HepG2 (cell line): ENCODE measurements at regions not wholly inside any gene's neighbourhood (a gene's known extent, or its start where the extent isn't known, plus 50 kb on each side); places are given as distances from the start of the nearest gene placed in this dataset.

ENCODE experiments used
- ATAC-seq: fragments of 200-7000 bp; cut with Tn5 transposase; 3 replicates; pipeline ENCODE4 v1.9.1; 2020; ENCODE audit warnings: mild to moderate bottlenecking, moderate library complexity
- BruUV-seq: library from RNA; stranded (reverse); fragments of 400-500 nt; replicated peaks from 2 replicates; lab custom pipeline; 2021; lab: Mats Ljungman, UMichigan
- CTCF ChIA-PET: fragments of 300-600 bp; formaldehyde crosslinking; extraction: SDS; loops from one replicate; lab custom pipeline; 2021; ENCODE audit warnings: low total read pairs, inconsistent platforms, low intra/inter-chr PET ratio; lab: Yijun Ruan, JAX
- POLR2A ChIA-PET: fragments of 350-600 bp; sonication (Branson Sonifier 250); formaldehyde crosslinking; loops from one replicate; lab custom pipeline; 2020; ENCODE audit warnings: antibody characterized with exemption, inconsistent platforms; lab: Yijun Ruan, JAX
- DNase-seq: peaks from one replicate; pipeline ENCODE4 v3.0.0-alpha.2; 2015; ENCODE audit warnings: low spot score
- FAIRE-seq: peaks from 3 replicates; lab custom pipeline; 2011; peaks lifted over from hg19 to GRCh38; lab: Jason Lieb, UNC
- H2AFZ ChIP-seq: one replicate; pipeline ENCODE4 v1.6.1; 2011; ENCODE audit warnings: low read length, inconsistent platforms
- H3K27ac ChIP-seq: fragments of 300-600 bp; 3 replicates; pipeline ENCODE4 v1.8.0; 2011; ENCODE audit warnings: mixed run types, mild to moderate bottlenecking, mixed read lengths, low read length, inconsistent platforms; ENCODE audit not compliant: insufficient read depth; ENCODE audit errors: extremely low read length
- H3K27me3 ChIP-seq, 2 experiments: fragments of 200-600 bp in 1 of 2; 2 replicates in 1 of 2; 3 replicates in 1 of 2; pipeline versions ENCODE4 v1.6.0 to v1.8.0; 2011; ENCODE audit warnings: low read length in 2 of 2, mild to moderate bottlenecking in 2 of 2, moderate library complexity in 2 of 2, inconsistent platforms in 1 of 2; ENCODE audit not compliant: insufficient read depth in 2 of 2, control insufficient read depth in 1 of 2
- H3K36me3 ChIP-seq, 2 experiments: fragments of 200-600 bp in 1 of 2; replicated peaks in 1 of 2; 2 replicates in 1 of 2; 3 replicates in 1 of 2; pipeline versions ENCODE4 v1.5.1 to v1.8.0; 2011; ENCODE audit warnings: low read length in 2 of 2, inconsistent platforms in 1 of 2; ENCODE audit not compliant: insufficient read depth in 2 of 2, control insufficient read depth in 1 of 2
- H3K4me1 ChIP-seq: 2 replicates; pipeline ENCODE4 v1.5.1; 2012; ENCODE audit warnings: low read length, inconsistent platforms; ENCODE audit not compliant: insufficient read depth
- H3K4me2 ChIP-seq: 2 replicates; pipeline ENCODE4 v1.6.0; 2011; ENCODE audit warnings: low read depth, low read length, inconsistent platforms
- H3K4me3 ChIP-seq, 3 experiments: fragments of 200-600 bp in 1 of 3; sonication (generic), shearing (Covaris generic) in 1 of 3; replicated peaks in 1 of 3; 2 replicates each; pipeline ENCODE4 v1.5.1; 2011 to 2016; ENCODE audit warnings: low read length in 3 of 3, inconsistent platforms in 2 of 3, low read depth in 2 of 3, mild to moderate bottlenecking in 2 of 3, control low read depth in 1 of 3, mixed read lengths in 1 of 3; ENCODE audit not compliant: insufficient read depth in 1 of 3
- H3K79me2 ChIP-seq: one replicate; pipeline ENCODE4 v1.6.1; 2011; ENCODE audit warnings: low read length, inconsistent platforms; ENCODE audit not compliant: insufficient read depth
- H3K9ac ChIP-seq: 2 replicates; pipeline ENCODE4 v1.6.0; 2011; ENCODE audit warnings: mild to moderate bottlenecking, low read depth, low read length, inconsistent platforms; ENCODE audit not compliant: insufficient read depth
- H3K9me3 ChIP-seq: 2 replicates; pipeline ENCODE4 v1.5.1; 2012; ENCODE audit warnings: mild to moderate bottlenecking, low read length
- H4K20me1 ChIP-seq: 2 replicates; pipeline ENCODE4 v1.6.0; 2011; ENCODE audit warnings: inconsistent platforms, mild to moderate bottlenecking, low read length, moderate library complexity; ENCODE audit not compliant: insufficient read depth
- ZFP1 ChIP-seq: IDR thresholded peaks from 2 replicates; pipeline ENCODE4 v1.6.1; 2016
- ZKSCAN1 ChIP-seq: fragments of 150-350 bp; IDR thresholded peaks from 2 replicates; pipeline ENCODE4 v1.6.1; 2014; ENCODE audit warnings: low read length
- ZNF407 ChIP-seq: sonication (generic); formaldehyde crosslinking; IDR thresholded peaks from one replicate; pipeline ENCODE4 v1.5.1; 2020; ENCODE audit warnings: mild to moderate bottlenecking, missing genetic modification reagents; ENCODE audit errors: not compliant biosample characterization
- ZNF430 ChIP-seq: sonication (generic); formaldehyde crosslinking; IDR thresholded peaks from 2 replicates; pipeline ENCODE4 v1.9.0; 2021; ENCODE audit warnings: mild to moderate bottlenecking, missing genetic modification reagents
- ZNF572 ChIP-seq: sonication (generic); formaldehyde crosslinking; IDR thresholded peaks from 2 replicates; pipeline ENCODE4 v1.5.1; 2020; ENCODE audit warnings: mild to moderate bottlenecking, missing genetic modification reagents
- WGBS: methylation state at CpG from one replicate; pipeline ENCODE4 v1.1.6; 2017; ENCODE audit warnings: low lambda C conversion rate; 5-methylcytosine and 5-hydroxymethylcytosine counted together
- in situ Hi-C: cut with HindIII; loops from 2 replicates; pipeline ENCODE4 v1.10.0; 2017; ENCODE audit warnings: low pct_unique_long_range_greater_than_20kb; ENCODE audit not compliant: extremely low pct_ligation_motif_present
- intact Hi-C: fragments of 100-400 bp; cut with micrococcal nuclease; formaldehyde crosslinking; loops from one replicate; pipeline ENCODE4 v1.10.0; 2022; ENCODE audit not compliant: unreplicated experiment

DNA sequence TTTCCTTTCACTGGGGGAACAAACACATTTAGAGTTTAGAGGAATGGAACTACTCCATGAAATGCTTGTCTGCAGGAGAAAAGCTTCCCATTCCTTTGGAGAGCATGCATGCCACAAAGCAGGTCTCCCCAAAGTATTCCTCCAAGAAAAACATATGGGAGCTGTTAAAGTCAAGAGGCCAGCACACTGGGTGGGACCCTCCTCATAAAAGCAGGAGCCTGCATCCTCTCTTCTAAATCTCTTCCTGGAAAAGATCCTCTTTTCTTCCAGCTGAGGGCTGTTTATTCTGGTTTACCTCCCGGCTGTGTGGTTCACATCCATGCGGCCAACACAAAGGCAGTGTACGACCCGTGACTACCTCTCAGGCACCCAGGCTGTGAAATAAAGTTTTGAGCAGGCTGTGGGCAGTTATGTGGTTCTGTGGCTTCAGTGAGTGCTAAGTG lies 103.4 kb downstream of the TENT5C start:
- TF ChIP-seq ZNF572 (no peak), ZFP1 (no peak), ZNF430 (CRISPR knock-in tag) (no peak), ZNF407 (CRISPR knock-in tag) (no peak), ZKSCAN1 (no peak)
- no peak overlapping the region for H3K27ac ChIP-seq
- DNase-seq = no peak
- peaks cover 1 to 5% of the 10 kb centered on the region in 2 experiments; a peak in 1 of 5 replicates for H3K27me3 ChIP-seq
- H3K4me1 ChIP-seq = no peaks in the 10 kb centered on the region
- intact Hi-C loops = no loop called here
- H3K9ac ChIP-seq = no peak overlapping the region
- no peak overlapping the region for H3K4me2 ChIP-seq
- no peaks in the 10 kb centered on the region for H3K36me3 ChIP-seq
- H3K79me2 ChIP-seq = no peaks in the 10 kb centered on the region
- POLR2A ChIA-PET = no interaction called here
- 11% methylated on average over 3 of the region's 4 CpGs for WGBS
- no peaks in the 10 kb centered on the region for H4K20me1 ChIP-seq
- no peak overlapping the region for H3K4me3 ChIP-seq
- no peak overlapping the region for H2AFZ ChIP-seq
- CTCF ChIA-PET = no interaction called here
- no TSS peak for BruUV-seq
- no peak for ATAC-seq
- no peak for FAIRE-seq
- in situ Hi-C loops = no loop called here
- no peaks in the 10 kb centered on the region for H3K9me3 ChIP-seq
